Nephron (organoid): ENCODE measurements at regions not wholly inside any gene's neighbourhood (a gene's known extent, or its start where the extent isn't known, plus 50 kb on each side); places are given as distances from the start of the nearest gene placed in this dataset.
A peak's percentile ranks its signal among the peaks of the same experiment; 100 is the strongest.
"Not testable (repeated sequence)": the region's sequence is repeated elsewhere in the genome, so short reads cannot be mapped to it uniquely, and the experiment has no call there.

Source experiments
- H3K27ac Mint-ChIP-seq, 3 experiments: 2 replicates each; pipeline ENCODE4 v1.8.0; 2020; ENCODE audit warnings: mixed read lengths in 3 of 3, mild to moderate bottlenecking in 2 of 3, moderate library complexity in 1 of 3
- H3K27me3 Mint-ChIP-seq: 2 replicates; pipeline ENCODE4 v1.8.0; 2021; ENCODE audit warnings: low read depth, mild to moderate bottlenecking, moderate library complexity, mixed read lengths
- H3K36me3 Mint-ChIP-seq: 2 replicates; pipeline ENCODE4 v1.8.0; 2020; ENCODE audit warnings: low read depth, mixed read lengths
- H3K4me1 Mint-ChIP-seq: 2 replicates; pipeline ENCODE4 v1.8.0; 2020; ENCODE audit warnings: mixed read lengths
- H3K4me3 Mint-ChIP-seq, 3 experiments: 2 replicates each; pipeline ENCODE4 v1.8.0; 2020; ENCODE audit warnings: mild to moderate bottlenecking in 3 of 3, mixed read lengths in 3 of 3, moderate library complexity in 2 of 3
- H3K9me3 Mint-ChIP-seq: 2 replicates; pipeline ENCODE4 v1.8.0; 2020; ENCODE audit warnings: mixed read lengths
- TF ChIP-seq, protein P1 (sequence below), 3 experiments: fragments of 200-600 bp; sonication (generic); IDR thresholded peaks; one replicate each; pipeline ENCODE4 v1.5.0; 2021; ENCODE audit warnings: antibody characterized with exemption in 3 of 3; ENCODE audit not compliant: unreplicated experiment in 3 of 3

DNA sequence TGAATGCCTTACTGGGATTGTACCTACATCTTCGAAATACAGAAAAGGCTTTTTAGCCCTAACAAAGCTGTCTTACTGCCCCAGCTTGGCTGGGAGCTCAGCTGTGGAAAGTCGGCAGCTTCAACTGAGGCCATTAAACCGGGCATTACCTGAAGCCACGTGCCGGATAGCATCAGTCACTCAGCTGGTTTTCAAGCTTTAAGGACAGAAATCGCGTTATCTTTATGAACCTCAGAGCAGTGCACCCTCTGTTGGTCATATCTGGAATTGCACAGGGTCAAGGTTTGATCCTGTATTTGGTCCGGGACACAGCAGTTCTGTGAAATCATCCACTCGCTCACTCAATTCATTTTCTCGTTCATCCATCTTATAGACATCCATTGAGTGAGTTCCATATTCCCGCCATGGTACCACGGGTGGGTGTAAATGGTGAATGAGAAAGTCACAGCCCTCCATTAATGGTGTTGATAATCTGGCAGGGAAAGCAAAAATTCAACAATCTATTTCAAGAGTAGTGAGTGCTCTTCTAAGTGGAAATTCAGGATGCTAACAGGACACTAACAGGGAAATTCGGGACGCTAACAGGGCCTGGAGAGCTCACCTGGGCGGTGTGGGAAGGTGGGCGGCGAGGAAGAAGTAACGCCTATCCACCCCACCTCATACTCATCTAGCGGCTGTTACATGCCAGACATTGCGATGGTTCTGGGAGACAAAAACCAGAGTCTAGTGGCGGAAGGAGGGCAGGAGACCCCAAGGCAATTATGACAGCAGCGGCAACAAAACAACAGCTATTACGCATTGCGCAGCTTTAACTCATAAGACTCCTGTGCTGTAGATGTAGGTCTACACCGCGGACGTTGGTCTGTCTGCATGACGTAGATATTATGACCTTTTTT lies 60.6 kb upstream of the TCL1A start:
- TF ChIP-seq, protein P1, sequence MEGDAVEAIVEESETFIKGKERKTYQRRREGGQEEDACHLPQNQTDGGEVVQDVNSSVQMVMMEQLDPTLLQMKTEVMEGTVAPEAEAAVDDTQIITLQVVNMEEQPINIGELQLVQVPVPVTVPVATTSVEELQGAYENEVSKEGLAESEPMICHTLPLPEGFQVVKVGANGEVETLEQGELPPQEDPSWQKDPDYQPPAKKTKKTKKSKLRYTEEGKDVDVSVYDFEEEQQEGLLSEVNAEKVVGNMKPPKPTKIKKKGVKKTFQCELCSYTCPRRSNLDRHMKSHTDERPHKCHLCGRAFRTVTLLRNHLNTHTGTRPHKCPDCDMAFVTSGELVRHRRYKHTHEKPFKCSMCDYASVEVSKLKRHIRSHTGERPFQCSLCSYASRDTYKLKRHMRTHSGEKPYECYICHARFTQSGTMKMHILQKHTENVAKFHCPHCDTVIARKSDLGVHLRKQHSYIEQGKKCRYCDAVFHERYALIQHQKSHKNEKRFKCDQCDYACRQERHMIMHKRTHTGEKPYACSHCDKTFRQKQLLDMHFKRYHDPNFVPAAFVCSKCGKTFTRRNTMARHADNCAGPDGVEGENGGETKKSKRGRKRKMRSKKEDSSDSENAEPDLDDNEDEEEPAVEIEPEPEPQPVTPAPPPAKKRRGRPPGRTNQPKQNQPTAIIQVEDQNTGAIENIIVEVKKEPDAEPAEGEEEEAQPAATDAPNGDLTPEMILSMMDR (IDR thresholded peaks at IDR 0.05; ENCODE audit: unreplicated experiment in 3 of 3), result peak; percentile 82 to 92 (median 85)
- H3K4me1 Mint-ChIP-seq, result no peaks in the 10 kb centered on the region
- H3K36me3 Mint-ChIP-seq, result no peaks in the 10 kb centered on the region
- H3K4me3 Mint-ChIP-seq, result no peak overlapping the region
- H3K9me3 Mint-ChIP-seq, result peaks cover 3% of the 10 kb centered on the region
- no peak overlapping the region for H3K27ac Mint-ChIP-seq
- H3K27me3 Mint-ChIP-seq, result peaks cover 25% of the 10 kb centered on the region

DNA sequence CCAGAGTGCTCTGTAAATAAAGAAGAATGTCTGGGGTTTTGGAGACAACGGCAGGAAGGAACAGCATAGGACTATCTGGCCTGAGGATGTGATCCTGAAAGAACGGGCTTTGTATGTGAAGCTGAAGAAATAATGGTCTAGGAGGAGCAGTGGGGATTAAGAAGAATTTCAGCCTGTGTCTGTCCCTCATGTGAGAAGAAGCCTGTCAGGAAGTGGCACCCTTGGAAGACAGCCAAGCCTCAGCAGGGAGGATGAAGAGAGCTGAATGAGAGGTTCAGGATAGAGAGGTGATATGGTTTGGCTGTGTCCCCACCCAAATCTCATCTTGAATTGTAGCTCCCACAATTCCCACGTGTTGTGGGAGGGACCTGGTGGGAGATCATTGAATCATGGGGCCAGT lies 56.9 kb upstream of the TCL1A start:
- H3K9me3 Mint-ChIP-seq, result peaks cover 6% of the 10 kb centered on the region
- no peak overlapping the region for H3K4me3 Mint-ChIP-seq
- H3K27me3 Mint-ChIP-seq, result peaks cover 44% of the 10 kb centered on the region
- no peaks in the 10 kb centered on the region for H3K4me1 Mint-ChIP-seq
- no peaks in the 10 kb centered on the region for H3K36me3 Mint-ChIP-seq
- no peak overlapping the region for H3K27ac Mint-ChIP-seq
- TF ChIP-seq, protein P1 (IDR thresholded peaks at IDR 0.05; ENCODE audit: unreplicated experiment in 3 of 3), result no peak

DNA sequence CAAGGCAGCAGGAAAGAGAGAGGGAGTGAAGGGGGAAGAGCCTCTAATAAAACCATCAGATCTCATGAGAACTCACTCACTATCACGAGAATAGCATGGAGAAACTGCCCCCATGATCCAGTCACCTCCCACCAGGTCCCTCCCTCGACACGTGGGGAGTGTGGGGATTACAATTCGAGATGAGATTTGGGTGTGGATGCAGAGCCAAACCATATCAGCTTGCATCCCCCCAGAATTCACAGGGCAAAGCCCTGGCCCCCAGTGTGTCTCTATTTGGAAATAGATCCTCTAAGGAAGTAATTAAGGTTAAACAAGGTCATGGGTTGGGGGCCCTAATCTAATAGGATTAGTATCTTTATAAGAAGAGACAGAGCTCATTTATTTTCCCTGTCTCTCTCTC lies 56.1 kb upstream of the TCL1A start:
- H3K27me3 Mint-ChIP-seq, result peaks cover 47% of the 10 kb centered on the region
- H3K9me3 Mint-ChIP-seq, result peaks cover 6% of the 10 kb centered on the region
- no peaks in the 10 kb centered on the region for H3K4me1 Mint-ChIP-seq

DNA sequence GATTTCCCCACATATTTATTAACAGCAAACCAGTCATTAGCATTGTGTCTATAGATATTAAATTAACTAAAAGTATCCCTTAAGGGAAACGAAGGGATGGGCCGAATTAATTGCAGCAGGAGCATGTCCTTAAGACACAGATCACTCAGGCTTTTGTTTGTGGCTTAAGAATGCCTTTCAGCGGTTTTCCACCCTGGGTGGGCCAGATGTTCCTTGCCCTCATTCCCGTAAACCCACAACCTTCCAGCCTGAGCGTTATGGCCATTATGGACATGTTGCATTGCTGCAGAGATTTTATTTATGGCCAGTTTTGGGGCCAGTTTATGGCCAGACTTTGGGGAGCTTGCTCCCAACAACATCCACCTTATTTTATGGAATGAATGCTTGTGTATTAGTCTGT lies 55.5 kb upstream of the TCL1A start:
- H3K9me3 Mint-ChIP-seq, H3K27ac Mint-ChIP-seq, H3K4me1 Mint-ChIP-seq, H3K4me3 Mint-ChIP-seq, H3K36me3 Mint-ChIP-seq: not testable (repeated sequence)
- H3K27me3 Mint-ChIP-seq, result peaks cover 47% of the 10 kb centered on the region

More for the DNA sequence above, 56.1 kb upstream of the TCL1A start:
- Mint-ChIP-seq H3K27ac (no peak overlapping the region), H3K4me3 (no peak overlapping the region), H3K36me3 (no peaks in the 10 kb centered on the region)
- TF ChIP-seq, protein P1 (IDR thresholded peaks at IDR 0.05; ENCODE audit: unreplicated experiment in 3 of 3), result no peak

DNA sequence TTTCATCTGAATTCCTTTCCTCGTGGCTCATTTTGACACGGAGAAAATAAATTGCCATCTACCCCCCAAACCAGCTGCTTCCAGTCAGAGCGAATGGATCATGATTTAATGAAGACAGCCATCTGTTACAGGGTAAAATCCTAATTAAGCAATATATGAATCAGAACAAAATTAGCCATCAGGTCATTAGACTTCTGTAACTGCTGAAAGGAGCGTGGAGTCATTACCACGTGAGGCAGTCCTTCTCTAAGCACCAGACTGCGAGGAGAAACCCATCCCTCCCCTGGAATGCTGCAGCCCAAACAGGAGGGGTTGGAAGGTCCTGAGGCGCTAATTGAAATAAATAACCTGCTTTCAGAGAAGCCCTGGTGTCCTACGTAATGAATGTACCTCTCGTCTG lies 51.1 kb upstream of the TCL1A start:
- TF ChIP-seq, protein P1 (IDR thresholded peaks at IDR 0.05; ENCODE audit: unreplicated experiment in 3 of 3), result no peak
- Mint-ChIP-seq H3K9me3 (peaks cover 3% of the 10 kb centered on the region), H3K4me1 (no peaks in the 10 kb centered on the region), H3K36me3 (no peaks in the 10 kb centered on the region), H3K27ac (no peak overlapping the region), H3K4me3 (no peak overlapping the region), H3K27me3 (peaks cover 32% of the 10 kb centered on the region)

DNA sequence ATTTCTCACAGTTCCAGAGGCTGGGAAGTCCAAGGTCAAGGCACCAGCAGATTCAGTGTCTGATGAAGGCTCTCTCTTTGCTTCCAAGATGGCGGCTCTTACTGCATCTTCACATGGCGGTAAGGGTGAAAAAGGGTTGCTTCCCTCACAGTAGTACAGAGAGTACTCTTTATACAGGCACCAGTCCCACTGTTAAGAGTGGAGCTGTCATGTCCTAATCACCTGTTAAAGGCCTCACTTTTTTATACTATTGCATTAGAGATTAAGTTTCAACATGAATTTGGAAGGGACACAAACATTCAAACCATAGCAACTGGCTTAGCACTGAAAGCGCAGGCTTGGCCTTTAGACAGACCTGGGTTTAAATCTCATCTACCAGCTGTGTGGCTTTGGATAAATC lies 50.0 kb upstream of the TCL1A start:
- Mint-ChIP-seq H3K4me1 (no peaks in the 10 kb centered on the region), H3K27ac (no peak overlapping the region), H3K27me3 (peaks cover 29% of the 10 kb centered on the region), H3K36me3 (no peaks in the 10 kb centered on the region), H3K4me3 (no peak overlapping the region), H3K9me3 (peaks cover 3% of the 10 kb centered on the region)
- TF ChIP-seq, protein P1 (IDR thresholded peaks at IDR 0.05; ENCODE audit: unreplicated experiment in 3 of 3), result no peak
